ENCODE measurements at regions not wholly inside any gene's neighbourhood (a gene's known extent, or its start where the extent isn't known, plus 50 kb on each side); places are given as distances from the start of the nearest gene placed in this dataset.

- no peak for TF ChIP-seq CTCF (optimal IDR thresholded peaks at IDR 0.05 in 1 of 3, IDR thresholded peaks at IDR 0.05 in 1 of 3, conservative IDR thresholded peaks at IDR 0.05 in 1 of 3; ENCODE audit: extremely low read depth in 1 of 3, insufficient read depth in 2 of 3, low read length in 3 of 3)
- no peak for TF ChIP-seq EZH2 (IDR thresholded peaks at IDR 0.05; ENCODE audit: low read length)
Measured at GRCh38 chr14:54010981-54011380, 54.4 kb upstream of the BMP4 start.
